ENCODE measurements at regions not wholly inside any gene's neighbourhood (a gene's known extent, or its start where the extent isn't known, plus 50 kb on each side); places are given as distances from the start of the nearest gene placed in this dataset.
"Not testable (repeated sequence)": the region's sequence is repeated elsewhere in the genome, so short reads cannot be mapped to it uniquely, and the experiment has no call there.

DNA sequence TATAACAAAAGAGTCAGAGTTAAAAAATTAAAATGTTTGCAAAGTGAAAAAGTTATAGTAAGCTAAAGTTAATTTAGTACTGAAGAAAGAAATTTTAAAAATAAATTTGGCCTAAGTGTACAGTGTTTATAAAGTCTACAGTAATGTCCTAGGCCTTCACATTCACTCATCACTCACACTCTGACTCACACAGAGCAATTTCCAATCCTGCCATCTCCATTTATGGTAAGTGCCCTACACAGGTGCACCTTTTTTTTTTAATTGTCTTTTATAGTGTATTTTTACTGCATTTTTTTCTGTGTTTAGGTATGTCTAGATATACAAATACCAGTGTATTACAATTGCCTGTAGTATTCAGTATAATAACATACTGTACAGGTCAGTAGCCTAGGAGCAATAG is 562.9 kb downstream of the PIK3C3 start:
- Histone ChIP-seq H3K23ac (ENCODE audit: insufficient read length, low read depth, low read length) (no peak overlapping the region), H2BK20ac (ENCODE audit: low read depth, low read length, poor library complexity, severe bottlenecking) (no peak overlapping the region), H3T11ph (ENCODE audit: low read length) (no peak overlapping the region), H3K4ac (ENCODE audit: low read depth, low read length) (no peak overlapping the region), H3K4me1 (ENCODE audit: insufficient read depth, low read length) (no peaks in the 10 kb centered on the region), H2BK5ac (ENCODE audit: insufficient read length, low read length) (no peak overlapping the region), H4K8ac (replicated peaks; ENCODE audit: insufficient read length, low read depth, low read length) (no peak overlapping the region), H3K56ac (ENCODE audit: insufficient read length, low read depth, low read length) (no peak overlapping the region), H3K9ac (ENCODE audit: extremely low read depth, insufficient read length, low read length) (no peak overlapping the region), H3K27me3 (ENCODE audit: insufficient read depth, low read length) (no peaks in the 10 kb centered on the region), H2AK5ac (ENCODE audit: insufficient read length, low read length) (no peak overlapping the region), H3K27ac (ENCODE audit: insufficient read length, low read depth, low read length) (no peak overlapping the region), H3K23me2 (ENCODE audit: insufficient read length, low read depth, low read length, poor library complexity, severe bottlenecking) (no peaks in the 10 kb centered on the region), H2BK120ac (ENCODE audit: low read depth, low read length, poor library complexity, severe bottlenecking) (no peak overlapping the region), H3K18ac (ENCODE audit: insufficient read length, low read depth, low read length) (no peak overlapping the region), H2BK12ac (ENCODE audit: insufficient read length, low read depth, low read length) (no peak overlapping the region), H3K79me2 (ENCODE audit: insufficient read depth, low read length) (no peaks in the 10 kb centered on the region), H4K20me1 (ENCODE audit: control insufficient read depth, insufficient read depth, insufficient read length) (no peaks in the 10 kb centered on the region), H2AFZ (ENCODE audit: low read length) (no peak overlapping the region), H3K4me2 (ENCODE audit: insufficient read depth, insufficient read length, low read length) (no peak overlapping the region), H3K79me1 (ENCODE audit: insufficient read depth, low read depth, low read length, poor library complexity, severe bottlenecking) (no peaks in the 10 kb centered on the region), H2BK15ac (ENCODE audit: low read depth, low read length) (no peak overlapping the region), H4K5ac (ENCODE audit: insufficient read length, low read depth, low read length) (no peak overlapping the region), H3K14ac (ENCODE audit: insufficient read depth, low read length) (no peak overlapping the region), H4K91ac (ENCODE audit: insufficient read length, low read depth, low read length) (no peak overlapping the region), H3K9me3 (ENCODE audit: control insufficient read depth, low read depth, low read length) (no peaks in the 10 kb centered on the region)
- Mint-ChIP-seq H3K36me3 (ENCODE audit: insufficient read depth in 1 of 3, low read depth in 3 of 3) (peaks cover 0 to 15% (median 3%) of the 10 kb centered on the region in 3 experiments; a peak in 2 of 7 replicates), H3K4me1 (peaks cover 3 to 4% of the 10 kb centered on the region in 2 experiments), H3K4me3 (no peak overlapping the region), H3K27me3 (ENCODE audit: low read depth) (no peaks in the 10 kb centered on the region), H3K27ac (no peak overlapping the region), H3K9me3 (peaks cover 0 to 3% of the 10 kb centered on the region in 2 experiments; a peak in 1 of 5 replicates)
- no peak for DNase-seq
- TF ChIP-seq CTCF (conservative IDR thresholded peaks at IDR 0.05) = no peak

DNA sequence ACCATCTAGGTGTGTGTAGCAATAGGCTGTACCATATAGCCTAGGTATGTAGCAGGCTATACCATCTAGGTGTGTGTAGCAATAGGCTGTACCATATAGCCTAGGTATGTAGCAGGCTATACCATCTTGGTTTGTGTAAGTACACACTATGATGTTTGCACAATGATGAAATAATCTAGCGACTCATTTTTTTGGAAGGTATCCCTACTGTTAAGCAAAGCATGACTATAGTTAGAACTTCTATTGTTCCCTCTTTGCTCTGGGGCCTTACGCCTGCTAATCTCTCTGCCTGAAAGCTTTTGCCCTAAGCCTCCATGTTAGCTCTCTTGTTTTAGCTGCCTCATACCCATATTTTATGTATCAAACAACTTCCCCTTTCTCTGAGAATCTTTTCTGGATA is 563.3 kb downstream of the PIK3C3 start:
- not testable (repeated sequence) for H3K9me3 Mint-ChIP-seq
- WGBS (ENCODE audit: extremely low coverage, insufficient read length, low lambda C conversion rate) = no CpG with 5 or more reads among the region's 2 CpGs

More for the DNA sequence above, 563.3 kb downstream of the PIK3C3 start:
- H3K56ac ChIP-seq (ENCODE audit: insufficient read length, low read depth, low read length); H3K23me2 ChIP-seq (ENCODE audit: insufficient read length, low read depth, low read length, poor library complexity, severe bottlenecking); H2BK120ac ChIP-seq (ENCODE audit: low read depth, low read length, poor library complexity, severe bottlenecking); H3K9ac ChIP-seq (ENCODE audit: extremely low read depth, insufficient read length, low read length); H3K79me2 ChIP-seq (ENCODE audit: insufficient read depth, low read length); H3K27me3 ChIP-seq (ENCODE audit: insufficient read depth, low read length); H4K5ac ChIP-seq (ENCODE audit: insufficient read length, low read depth, low read length); H3K79me1 ChIP-seq (ENCODE audit: insufficient read depth, low read depth, low read length, poor library complexity, severe bottlenecking); H3K9me3 ChIP-seq (ENCODE audit: control insufficient read depth, low read depth, low read length); H2AFZ ChIP-seq (ENCODE audit: low read length); H4K91ac ChIP-seq (ENCODE audit: insufficient read length, low read depth, low read length); H2BK12ac ChIP-seq (ENCODE audit: insufficient read length, low read depth, low read length); H4K20me1 ChIP-seq (ENCODE audit: control insufficient read depth, insufficient read depth, insufficient read length); H3K4ac ChIP-seq (ENCODE audit: low read depth, low read length); H2BK5ac ChIP-seq (ENCODE audit: insufficient read length, low read length); H2BK15ac ChIP-seq (ENCODE audit: low read depth, low read length); DNase-seq; H3K18ac ChIP-seq (ENCODE audit: insufficient read length, low read depth, low read length); H3K4me2 ChIP-seq (ENCODE audit: insufficient read depth, insufficient read length, low read length); H3K27me3 Mint-ChIP-seq (ENCODE audit: low read depth); H2AK5ac ChIP-seq (ENCODE audit: insufficient read length, low read length); H3K27ac ChIP-seq (ENCODE audit: insufficient read length, low read depth, low read length); H3K23ac ChIP-seq (ENCODE audit: insufficient read length, low read depth, low read length); H2BK20ac ChIP-seq (ENCODE audit: low read depth, low read length, poor library complexity, severe bottlenecking); H4K8ac ChIP-seq (replicated peaks; ENCODE audit: insufficient read length, low read depth, low read length); H3K4me1 ChIP-seq (ENCODE audit: insufficient read depth, low read length); H3K4me3 Mint-ChIP-seq; H3K14ac ChIP-seq (ENCODE audit: insufficient read depth, low read length); H3T11ph ChIP-seq (ENCODE audit: low read length); H3K27ac Mint-ChIP-seq; H3K4me1 Mint-ChIP-seq: not testable (repeated sequence)
- peaks cover 0 to 15% (median 3%) of the 10 kb centered on the region in 3 experiments; a peak in 2 of 7 replicates for H3K36me3 Mint-ChIP-seq (ENCODE audit: insufficient read depth in 1 of 3, low read depth in 3 of 3)
